K562 (cell line): ENCODE measurements at regions not wholly inside any gene's neighbourhood (a gene's known extent, or its start where the extent isn't known, plus 50 kb on each side); places are given as distances from the start of the nearest gene placed in this dataset.

Experiments
- ATAC-seq: fragments of 200-7000 bp; cut with Tn5 transposase; 3 replicates; pipeline ENCODE4 v1.9.1; 2020; ENCODE audit warnings: moderate library complexity
- BruUV-seq: library from RNA; stranded (reverse); fragments of 400-500 nt; replicated peaks from 2 replicates; lab custom pipeline; 2021; lab: Mats Ljungman, UMichigan
- CTCF ChIA-PET: fragments of 300-600 bp; formaldehyde crosslinking; extraction: SDS; loops from one replicate; lab custom pipeline; 2021; ENCODE audit warnings: low intra/inter-chr PET ratio; lab: Yijun Ruan, JAX
- POLR2A ChIA-PET: fragments of 300-600, 350-650 bp; sonication (Branson Sonifier 250); formaldehyde crosslinking; extraction: SDS; loops from one replicate; lab custom pipeline; 2021; ENCODE audit warnings: antibody characterized with exemption, inconsistent platforms; lab: Yijun Ruan, JAX
- DNase-seq, 4 experiments: peaks; one replicate each; pipeline versions ENCODE4 v3.0.0 to v3.0.0-alpha.2; 2011 to 2018; ENCODE audit warnings: low spot score in 3 of 4, mixed read lengths in 3 of 4; ENCODE audit errors: extremely low read depth in 1 of 4
- FAIRE-seq: peaks from 2 replicates; lab custom pipeline; 2011; peaks lifted over from hg19 to GRCh38; lab: Jason Lieb, UNC
- H2AFZ ChIP-seq: 2 replicates; pipeline ENCODE4 v1.6.0; 2011; ENCODE audit warnings: low read depth, low read length, control low read depth, inconsistent platforms
- H3K27ac ChIP-seq: fragments of 200-600 bp; 3 replicates; pipeline ENCODE4 v1.8.0; 2011; ENCODE audit warnings: low read depth, mild to moderate bottlenecking, control low read depth, inconsistent platforms, low read length, moderate library complexity, mixed read lengths; ENCODE audit errors: extremely low read depth
- H3K27me3 ChIP-seq, 2 experiments: fragments of 300-600 bp in 1 of 2; 2 replicates in 1 of 2; 3 replicates in 1 of 2; pipeline versions ENCODE4 v1.6.0 to v1.8.0; 2011; ENCODE audit warnings: inconsistent platforms in 2 of 2, low read length in 2 of 2, mild to moderate bottlenecking in 1 of 2, mixed read lengths in 1 of 2, moderate library complexity in 1 of 2; ENCODE audit not compliant: control insufficient read depth in 2 of 2, insufficient read depth in 2 of 2
- H3K36me3 ChIP-seq: fragments of 300-600 bp; 3 replicates; pipeline ENCODE4 v1.8.0; 2011; ENCODE audit warnings: mild to moderate bottlenecking, low read length, inconsistent platforms; ENCODE audit not compliant: control insufficient read depth, insufficient read depth
- H3K4me1 ChIP-seq, 2 experiments: fragments of 200-600 bp in 1 of 2; replicated peaks in 1 of 2; 2 replicates in 1 of 2; 3 replicates in 1 of 2; pipeline versions ENCODE4 v1.5.1 to v1.8.0; 2011; ENCODE audit warnings: inconsistent platforms in 2 of 2, low read length in 2 of 2, mild to moderate bottlenecking in 1 of 2, mixed read lengths in 1 of 2, moderate library complexity in 1 of 2; ENCODE audit not compliant: control insufficient read depth in 2 of 2, insufficient read depth in 2 of 2
- H3K4me2 ChIP-seq: 2 replicates; pipeline ENCODE4 v1.6.1; 2011; ENCODE audit warnings: low read length, control low read depth, inconsistent platforms, mixed read lengths; ENCODE audit not compliant: insufficient read depth
- H3K4me3 ChIP-seq: fragments of 200-600 bp; sonication (generic), shearing (Covaris generic); 2 replicates; pipeline ENCODE4 v1.5.1; 2016; ENCODE audit warnings: control low read depth, inconsistent platforms
- H3K79me2 ChIP-seq: fragments of 200-600 bp; 3 replicates; pipeline ENCODE4 v1.8.0; 2011; ENCODE audit warnings: low read length, inconsistent platforms; ENCODE audit not compliant: control insufficient read depth, insufficient read depth
- H3K9ac ChIP-seq, 2 experiments: 2 replicates each; pipeline versions ENCODE4 v1.6.0 to v1.6.1; 2011; ENCODE audit warnings: low read depth in 2 of 2, low read length in 2 of 2, control low read depth in 1 of 2, inconsistent platforms in 1 of 2, mild to moderate bottlenecking in 1 of 2, mixed read lengths in 1 of 2; ENCODE audit not compliant: insufficient read depth in 1 of 2
- H3K9me1 ChIP-seq: one replicate; pipeline ENCODE4 v1.6.0; 2011; ENCODE audit warnings: inconsistent platforms, mild to moderate bottlenecking, low read length, moderate library complexity; ENCODE audit not compliant: control insufficient read depth, insufficient read depth
- H3K9me3 ChIP-seq: replicated peaks from 2 replicates; pipeline ENCODE4 v1.5.1; 2011; ENCODE audit warnings: low read depth, low read length, inconsistent platforms; ENCODE audit not compliant: control insufficient read depth, insufficient read depth
- H4K20me1 ChIP-seq: replicated peaks from 2 replicates; pipeline ENCODE4 v1.6.1; 2011; ENCODE audit warnings: low read length, inconsistent platforms, mixed read lengths; ENCODE audit not compliant: control insufficient read depth, insufficient read depth
- ESRRB ChIP-seq: fragments of 250-450 bp; sonication (Bioruptor Pico); IDR thresholded peaks from 2 replicates; pipeline ENCODE4 v1.5.0; 2020; ENCODE audit warnings: mild to moderate bottlenecking, moderate library complexity, borderline replicate concordance
- GATAD2B ChIP-seq: fragments of 450-650 bp; IDR thresholded peaks from 2 replicates; pipeline ENCODE4 v1.6.1; 2017; ENCODE audit warnings: mild to moderate bottlenecking, borderline replicate concordance
- HNRNPLL ChIP-seq: fragments of 200-400 bp; formaldehyde crosslinking; IDR thresholded peaks from 2 replicates; pipeline ENCODE4 v1.6.1; 2017; ENCODE audit warnings: low read length, low read depth, mild to moderate bottlenecking; ENCODE audit not compliant: poor library complexity, severe bottlenecking
- KLF10 ChIP-seq: fragments of 250-450 bp; sonication (Bioruptor Pico); IDR thresholded peaks from 2 replicates; pipeline ENCODE4 v1.6.1; 2021; ENCODE audit warnings: matching md5 sums
- LCOR ChIP-seq: sonication (generic); formaldehyde crosslinking; IDR thresholded peaks from 2 replicates; pipeline ENCODE4 v1.8.0; 2022; ENCODE audit warnings: mild to moderate bottlenecking, missing genetic modification reagents
- NFE2L1 ChIP-seq: fragments of 450-650 bp; IDR thresholded peaks from 2 replicates; pipeline ENCODE4 v1.6.1; 2016; ENCODE audit warnings: missing genetic modification characterization, low read depth, mild to moderate bottlenecking, missing compliant biosample characterization, moderate library complexity, borderline replicate concordance
- NRF1 ChIP-seq, 2 experiments: fragments of 450-650 bp; IDR thresholded peaks in 1 of 2; conservative IDR thresholded peaks in 1 of 2; 2 replicates each; pipeline ENCODE4 v1.6.1; 2014; ENCODE audit warnings: mild to moderate bottlenecking in 2 of 2
- U2AF1 ChIP-seq: fragments of 200-400 bp; formaldehyde crosslinking; optimal IDR thresholded peaks from 2 replicates; pipeline ENCODE3; 2017; ENCODE audit warnings: mild to moderate bottlenecking, low read depth, low read length, moderate library complexity
- XRCC4 ChIP-seq: IDR thresholded peaks from one replicate; pipeline ENCODE4 v1.6.1; 2011; ENCODE audit not compliant: insufficient read depth, insufficient read length; ENCODE audit errors: extremely low read depth
- ZNF174 ChIP-seq: fragments of 250-450 bp; sonication (Bioruptor Pico); IDR thresholded peaks from 2 replicates; pipeline ENCODE4 v1.4.0; 2020; ENCODE audit warnings: mild to moderate bottlenecking
- ZNF507 ChIP-seq: conservative IDR thresholded peaks from 2 replicates; pipeline ENCODE4 v1.6.1; 2017; ENCODE audit warnings: missing genetic modification characterization, missing compliant biosample characterization
- WGBS: fragments of 100-300 bp; shearing (Covaris generic); methylation state at CpG from one replicate; pipeline ENCODE4 v1.1.6; 2016; ENCODE audit warnings: low coverage, mixed read lengths; ENCODE audit not compliant: insufficient coverage; ENCODE audit errors: missing lambda C conversion rate; 5-methylcytosine and 5-hydroxymethylcytosine counted together
- in situ Hi-C: fragments of 300-500 bp; cut with MboI; formaldehyde crosslinking; loops from 4 replicates; pipeline ENCODE4 v1.15.0; 2018; ENCODE audit warnings: inconsistent platforms, mixed read lengths
- intact Hi-C: fragments of 100-400 bp; cut with micrococcal nuclease; formaldehyde crosslinking; loops from 2 replicates; pipeline ENCODE4 v1.14.2; 2022
- TF ChIP-seq, protein P1 (sequence below): IDR thresholded peaks from 2 replicates; pipeline ENCODE4 v1.6.1; 2012; ENCODE audit warnings: low read depth, low read length, improper control_type of control experiment, borderline replicate concordance

DNA sequence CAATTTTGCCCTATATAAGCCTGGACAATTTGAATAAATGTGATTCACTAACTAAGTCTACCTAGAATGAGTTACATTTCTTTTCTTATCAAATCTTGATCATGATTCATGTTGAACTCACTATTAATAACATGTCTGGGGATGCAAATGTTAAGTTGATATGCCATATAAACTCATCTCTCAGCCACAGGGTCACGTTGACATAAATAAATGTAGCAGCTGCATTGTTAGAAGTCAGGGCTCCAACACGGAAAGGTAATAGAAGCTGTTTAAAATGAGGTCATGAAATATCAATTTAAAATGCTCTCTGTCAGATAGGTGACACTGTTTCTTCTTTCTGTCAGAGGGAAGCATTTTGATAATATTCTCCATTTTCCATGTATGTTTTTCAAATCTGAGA is 521.9 kb downstream of the CCDC85A start (continued):
- TF ChIP-seq ESRRB (CRISPR knock-in tag), result no peak

DNA sequence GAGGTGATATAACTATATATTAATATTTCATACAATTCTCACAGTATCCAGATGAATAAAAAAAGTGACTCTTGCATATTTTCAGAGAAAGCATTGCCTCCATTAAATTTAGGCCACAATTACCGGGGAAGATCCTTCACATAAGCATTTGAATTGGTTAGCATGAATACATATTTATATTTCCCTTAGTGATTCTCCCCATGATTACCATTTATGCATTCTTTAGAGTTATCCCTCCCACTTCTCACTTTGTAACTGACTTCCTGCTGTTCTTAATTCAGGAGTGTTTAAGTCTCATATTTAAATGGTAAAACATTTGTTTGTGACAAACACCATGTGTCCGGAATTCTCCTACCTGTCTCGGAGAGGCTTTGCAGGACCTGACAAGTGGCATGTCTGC is 523.4 kb downstream of the CCDC85A start:
- 0% methylated on average over 3 of the region's 3 CpGs for WGBS
- FAIRE-seq (no peak), ATAC-seq (no peak)
- POLR2A ChIA-PET, result no interaction called here
- no peak overlapping the region for H3K27ac ChIP-seq
- H2AFZ ChIP-seq, result no peak overlapping the region
- no peaks in the 10 kb centered on the region for H4K20me1 ChIP-seq
- in situ Hi-C loops, result no loop called here
- H3K4me2 ChIP-seq, result no peak overlapping the region
- H3K4me1 ChIP-seq, result no peaks in the 10 kb centered on the region
- no peak overlapping the region for H3K9ac ChIP-seq
- no peaks in the 10 kb centered on the region for H3K9me1 ChIP-seq
- no peak for TF ChIP-seq GATAD2B
- no peak for TF ChIP-seq ZNF507 (tag)
- TF ChIP-seq, all 486 proteins: peak for 0
- Histone ChIP-seq H3K79me2 (no peaks in the 10 kb centered on the region), H3K36me3 (no peaks in the 10 kb centered on the region), H3K27me3 (no peaks in the 10 kb centered on the region), H3K9me3 (no peaks in the 10 kb centered on the region), H3K4me3 (no peak overlapping the region)
- CTCF ChIA-PET, result no interaction called here
- intact Hi-C loops, result no loop called here
- no peak for DNase-seq
- no TSS peak for BruUV-seq

DNA sequence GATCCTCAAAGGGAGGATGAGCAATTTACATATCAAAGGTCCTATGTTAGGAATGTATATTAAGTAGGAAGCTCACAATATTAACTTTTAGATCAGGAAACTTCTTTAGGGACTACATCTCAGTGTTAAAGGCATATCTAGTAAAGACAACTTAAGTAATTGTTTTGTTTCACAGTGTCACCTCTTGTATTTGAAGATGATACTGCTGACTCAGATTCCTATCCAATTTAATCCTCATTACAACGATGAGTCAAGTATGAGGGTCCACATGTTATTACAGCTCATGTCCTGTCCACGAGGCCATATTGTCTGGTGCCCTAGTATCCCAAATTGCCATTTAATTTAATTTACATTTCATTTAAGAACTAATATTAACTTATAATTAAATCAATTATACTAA is 523.9 kb downstream of the CCDC85A start:
- H3K79me2 ChIP-seq, result no peaks in the 10 kb centered on the region
- no peak overlapping the region for H3K4me2 ChIP-seq
- ATAC-seq (no peak), FAIRE-seq (no peak), DNase-seq (no peak)
- in situ Hi-C loops (no loop called here), intact Hi-C loops (no loop called here)
- H3K27ac ChIP-seq, result no peak overlapping the region
- TF ChIP-seq ZNF174 (CRISPR knock-in tag), result no peak
- TF ChIP-seq NRF1 (conservative IDR thresholded peaks at IDR 0.05 in 1 of 2, IDR thresholded peaks at IDR 0.05 in 1 of 2), result no peak
- no peak for TF ChIP-seq NFE2L1 (tag)
- no peak for TF ChIP-seq XRCC4
- TF ChIP-seq KLF10 (CRISPR knock-in tag), result no peak
- TF ChIP-seq HNRNPLL, result no peak
- no peak for TF ChIP-seq U2AF1
- TF ChIP-seq LCOR (CRISPR knock-in tag), result no peak
- TF ChIP-seq, protein P1, sequence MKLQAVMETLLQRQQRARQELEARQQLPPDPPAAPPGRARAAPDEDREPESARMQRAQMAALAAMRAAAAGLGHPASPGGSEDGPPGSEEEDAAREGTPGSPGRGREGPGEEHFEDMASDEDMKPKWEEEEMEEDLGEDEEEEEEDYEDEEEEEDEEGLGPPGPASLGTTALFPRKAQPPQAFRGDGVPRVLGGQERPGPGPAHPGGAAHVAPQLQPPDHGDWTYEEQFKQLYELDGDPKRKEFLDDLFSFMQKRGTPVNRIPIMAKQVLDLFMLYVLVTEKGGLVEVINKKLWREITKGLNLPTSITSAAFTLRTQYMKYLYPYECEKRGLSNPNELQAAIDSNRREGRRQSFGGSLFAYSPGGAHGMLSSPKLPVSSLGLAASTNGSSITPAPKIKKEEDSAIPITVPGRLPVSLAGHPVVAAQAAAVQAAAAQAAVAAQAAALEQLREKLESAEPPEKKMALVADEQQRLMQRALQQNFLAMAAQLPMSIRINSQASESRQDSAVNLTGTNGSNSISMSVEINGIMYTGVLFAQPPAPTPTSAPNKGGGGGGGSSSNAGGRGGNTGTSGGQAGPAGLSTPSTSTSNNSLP, result no peak
- no peaks in the 10 kb centered on the region for H3K36me3 ChIP-seq
- no peaks in the 10 kb centered on the region for H3K9me3 ChIP-seq
- no peaks in the 10 kb centered on the region for H4K20me1 ChIP-seq
- POLR2A ChIA-PET, result no interaction called here
- H3K9ac ChIP-seq, result no peak overlapping the region
- CTCF ChIA-PET, result no interaction called here
- H3K4me1 ChIP-seq, result no peaks in the 10 kb centered on the region
- no peaks in the 10 kb centered on the region for H3K9me1 ChIP-seq
- H3K4me3 ChIP-seq, result no peak overlapping the region
- 0% methylated on average over 2 of the region's 2 CpGs for WGBS
- H2AFZ ChIP-seq, result no peak overlapping the region
- no TSS peak for BruUV-seq
- no peaks in the 10 kb centered on the region for H3K27me3 ChIP-seq
